MM.1S (cell line): ENCODE measurements at regions not wholly inside any gene's neighbourhood (a gene's known extent, or its start where the extent isn't known, plus 50 kb on each side); places are given as distances from the start of the nearest gene placed in this dataset.

Experiments
- DNase-seq: peaks from one replicate; pipeline ENCODE4 v3.0.0-alpha.2; 2015
- H2AFZ ChIP-seq: fragments of 300-600 bp; sonication (generic); 2 replicates; pipeline ENCODE4 v1.6.0; 2016; ENCODE audit warnings: antibody characterized with exemption, low read length
- H3F3A ChIP-seq: fragments of 300-600 bp; sonication (generic); 2 replicates; pipeline ENCODE4 v1.6.1; 2016; ENCODE audit warnings: mild to moderate bottlenecking, antibody characterized with exemption, low read length, moderate library complexity, mixed read lengths; ENCODE audit not compliant: insufficient read depth
- H3K27ac ChIP-seq: fragments of 300-600 bp; sonication (generic); 2 replicates; pipeline ENCODE4 v1.5.1; 2016; ENCODE audit warnings: mild to moderate bottlenecking, low read length
- H3K27me3 ChIP-seq: fragments of 300-600 bp; sonication (generic); replicated peaks from 2 replicates; pipeline ENCODE4 v1.6.0; 2016; ENCODE audit warnings: low read length; ENCODE audit not compliant: insufficient read depth
- H3K36me3 ChIP-seq: fragments of 300-600 bp; sonication (generic); replicated peaks from 2 replicates; pipeline ENCODE4 v1.6.1; 2016; ENCODE audit warnings: mild to moderate bottlenecking, low read length, mixed read lengths; ENCODE audit not compliant: insufficient read depth
- H3K4me1 ChIP-seq: fragments of 300-600 bp; sonication (generic); 2 replicates; pipeline ENCODE4 v1.6.1; 2016; ENCODE audit warnings: low read length, mixed read lengths
- H3K4me2 ChIP-seq: fragments of 300-600 bp; sonication (generic); 2 replicates; pipeline ENCODE4 v1.6.0; 2016; ENCODE audit warnings: low read depth, low read length
- H3K4me3 ChIP-seq: fragments of 300-600 bp; sonication (generic); 2 replicates; pipeline ENCODE4 v1.5.1; 2016; ENCODE audit warnings: low read length, mixed read lengths
- H3K79me2 ChIP-seq: fragments of 300-600 bp; sonication (generic); 2 replicates; pipeline ENCODE4 v1.6.1; 2016; ENCODE audit warnings: mixed run types, low read length, mixed read lengths
- H3K9ac ChIP-seq: fragments of 300-600 bp; sonication (generic); 2 replicates; pipeline ENCODE4 v1.6.1; 2016; ENCODE audit warnings: low read length, mixed read lengths
- H3K9me2 ChIP-seq: fragments of 300-600 bp; sonication (generic); replicated peaks from 2 replicates; pipeline ENCODE4 v1.6.1; 2016; ENCODE audit warnings: mild to moderate bottlenecking, low read length, mixed read lengths; ENCODE audit not compliant: insufficient read depth
- H3K9me3 ChIP-seq: fragments of 300-600 bp; sonication (generic); replicated peaks from 2 replicates; pipeline ENCODE4 v1.6.1; 2016; ENCODE audit warnings: mild to moderate bottlenecking, low read length, mixed read lengths; ENCODE audit not compliant: insufficient read depth
- H4K20me1 ChIP-seq: fragments of 300-600 bp; sonication (generic); 2 replicates; pipeline ENCODE4 v1.6.1; 2016; ENCODE audit warnings: mild to moderate bottlenecking, low read length, moderate library complexity, mixed read lengths; ENCODE audit not compliant: insufficient read depth
- EZH2 ChIP-seq: fragments of 300-600 bp; sonication (generic); optimal IDR thresholded peaks from 2 replicates; pipeline ENCODE3; 2017; ENCODE audit warnings: low read depth, mild to moderate bottlenecking, antibody characterized with exemption, low read length, mixed read lengths
- EZH2phosphoT487 ChIP-seq: fragments of 300-600 bp; sonication (generic); IDR thresholded peaks from 2 replicates; pipeline ENCODE4 v1.6.1; 2018; ENCODE audit warnings: antibody characterized with exemption, low read length
- TF ChIP-seq, protein P1 (sequence below): fragments of 300-600 bp; sonication (generic); IDR thresholded peaks from 2 replicates; pipeline ENCODE4 v1.5.1; 2016; ENCODE audit warnings: antibody characterized with exemption, low read length, mixed read lengths

DNA sequence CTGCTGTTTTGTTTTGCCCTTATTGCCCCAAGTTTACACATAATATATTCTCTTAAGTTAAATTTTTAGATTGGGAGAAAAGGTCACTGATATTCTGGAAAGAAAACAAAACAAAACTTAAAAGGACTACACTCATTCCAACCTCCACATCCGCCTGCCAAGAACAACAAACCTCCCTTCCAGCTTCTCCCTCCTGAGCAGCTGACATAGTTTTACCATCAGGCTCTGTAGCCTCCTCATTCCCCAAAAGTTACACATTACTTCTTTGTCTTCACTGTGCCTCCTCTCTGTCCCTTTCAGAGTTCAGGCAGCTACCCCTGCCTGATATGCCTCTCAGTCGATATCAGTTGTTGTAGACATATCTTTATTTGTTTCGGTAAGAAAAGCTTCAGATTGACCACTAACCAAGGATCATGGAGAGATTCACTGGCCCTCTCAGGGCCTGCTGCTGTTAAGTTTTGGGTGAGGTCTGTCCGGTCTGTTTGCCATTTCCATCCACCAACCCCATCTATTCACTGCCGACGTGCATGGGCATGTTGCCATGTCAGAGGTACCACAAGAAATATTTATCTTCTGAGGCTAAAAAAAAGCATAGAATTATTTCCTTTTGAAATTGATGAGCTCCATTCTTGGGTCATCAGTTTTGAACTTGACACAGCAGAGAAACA, 164.1 kb downstream of the GASK1B start:
- Histone ChIP-seq H3F3A (no peaks in the 10 kb centered on the region), H3K9me2 (no peaks in the 10 kb centered on the region), H3K4me1 (no peaks in the 10 kb centered on the region), H4K20me1 (no peaks in the 10 kb centered on the region), H3K4me3 (no peak overlapping the region), H3K9ac (no peak overlapping the region), H3K9me3 (no peaks in the 10 kb centered on the region), H3K4me2 (no peak overlapping the region), H3K79me2 (no peaks in the 10 kb centered on the region), H2AFZ (no peak overlapping the region), H3K36me3 (no peaks in the 10 kb centered on the region), H3K27ac (no peak overlapping the region), H3K27me3 (no peaks in the 10 kb centered on the region)
- TF ChIP-seq EZH2, result no peak
- no peak for TF ChIP-seq EZH2phosphoT487
- TF ChIP-seq, protein P1, sequence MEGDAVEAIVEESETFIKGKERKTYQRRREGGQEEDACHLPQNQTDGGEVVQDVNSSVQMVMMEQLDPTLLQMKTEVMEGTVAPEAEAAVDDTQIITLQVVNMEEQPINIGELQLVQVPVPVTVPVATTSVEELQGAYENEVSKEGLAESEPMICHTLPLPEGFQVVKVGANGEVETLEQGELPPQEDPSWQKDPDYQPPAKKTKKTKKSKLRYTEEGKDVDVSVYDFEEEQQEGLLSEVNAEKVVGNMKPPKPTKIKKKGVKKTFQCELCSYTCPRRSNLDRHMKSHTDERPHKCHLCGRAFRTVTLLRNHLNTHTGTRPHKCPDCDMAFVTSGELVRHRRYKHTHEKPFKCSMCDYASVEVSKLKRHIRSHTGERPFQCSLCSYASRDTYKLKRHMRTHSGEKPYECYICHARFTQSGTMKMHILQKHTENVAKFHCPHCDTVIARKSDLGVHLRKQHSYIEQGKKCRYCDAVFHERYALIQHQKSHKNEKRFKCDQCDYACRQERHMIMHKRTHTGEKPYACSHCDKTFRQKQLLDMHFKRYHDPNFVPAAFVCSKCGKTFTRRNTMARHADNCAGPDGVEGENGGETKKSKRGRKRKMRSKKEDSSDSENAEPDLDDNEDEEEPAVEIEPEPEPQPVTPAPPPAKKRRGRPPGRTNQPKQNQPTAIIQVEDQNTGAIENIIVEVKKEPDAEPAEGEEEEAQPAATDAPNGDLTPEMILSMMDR, result no peak
- no peak for DNase-seq

DNA sequence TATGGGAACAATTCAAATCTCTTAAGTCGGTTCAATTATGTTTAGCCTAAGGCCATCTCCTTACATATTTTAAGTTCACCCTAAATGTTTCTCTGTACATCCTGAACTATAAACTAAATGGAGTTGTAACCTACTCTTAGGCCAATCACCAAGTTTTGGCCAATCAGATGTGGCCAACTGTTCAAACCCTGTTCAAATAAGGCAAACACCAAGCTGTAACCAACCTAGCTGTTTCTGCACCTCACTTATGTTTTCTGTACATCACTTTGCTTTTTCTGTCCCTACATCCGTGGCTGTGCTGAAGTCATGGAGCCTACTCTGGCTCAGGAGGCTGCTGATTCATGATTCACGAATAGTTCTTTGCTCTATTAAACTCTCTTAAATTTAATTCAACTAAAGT, 165.3 kb downstream of the GASK1B start:
- no peak for DNase-seq
- no peak overlapping the region for H3K9ac ChIP-seq
- no peak overlapping the region for H3K4me2 ChIP-seq
- TF ChIP-seq, protein P1, result no peak
- TF ChIP-seq EZH2phosphoT487 (no peak), EZH2 (no peak)
- H3K27ac ChIP-seq, result no peak overlapping the region
- H3K9me3 ChIP-seq, result no peaks in the 10 kb centered on the region
- H3F3A ChIP-seq, result no peaks in the 10 kb centered on the region
- H2AFZ ChIP-seq, result no peak overlapping the region
- no peaks in the 10 kb centered on the region for H3K9me2 ChIP-seq
- no peaks in the 10 kb centered on the region for H3K79me2 ChIP-seq
- no peak overlapping the region for H3K4me3 ChIP-seq
- H4K20me1 ChIP-seq, result no peaks in the 10 kb centered on the region
- H3K36me3 ChIP-seq, result no peaks in the 10 kb centered on the region
- no peaks in the 10 kb centered on the region for H3K4me1 ChIP-seq
- H3K27me3 ChIP-seq, result no peaks in the 10 kb centered on the region

DNA sequence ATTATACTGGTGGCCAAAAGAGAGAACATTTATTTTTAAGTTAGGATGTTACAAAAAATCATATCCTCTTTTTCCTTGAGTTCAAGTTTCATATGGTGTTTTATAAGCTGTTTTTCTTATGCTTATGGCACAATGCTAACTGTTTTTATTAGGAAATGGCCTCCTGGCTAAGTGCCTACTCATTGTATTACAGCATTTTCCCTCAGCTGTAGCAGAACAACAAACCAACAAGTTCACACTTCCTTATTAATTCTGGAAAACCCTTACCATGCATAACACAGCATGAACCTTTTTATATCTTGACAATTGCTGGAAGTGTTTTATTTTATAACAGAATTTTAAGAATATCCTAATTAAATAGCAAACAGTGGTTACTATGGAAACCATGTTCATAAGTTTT, 165.8 kb downstream of the GASK1B start:
- Histone ChIP-seq H3K27ac (no peak overlapping the region), H2AFZ (no peak overlapping the region), H3F3A (no peaks in the 10 kb centered on the region), H3K4me3 (no peak overlapping the region), H3K36me3 (no peaks in the 10 kb centered on the region), H3K27me3 (no peaks in the 10 kb centered on the region), H3K4me2 (no peak overlapping the region), H4K20me1 (no peaks in the 10 kb centered on the region), H3K9me2 (no peaks in the 10 kb centered on the region), H3K4me1 (no peaks in the 10 kb centered on the region), H3K9ac (no peak overlapping the region), H3K9me3 (no peaks in the 10 kb centered on the region), H3K79me2 (no peaks in the 10 kb centered on the region)
- TF ChIP-seq, protein P1, result no peak
- no peak for TF ChIP-seq EZH2
- TF ChIP-seq EZH2phosphoT487, result no peak
- DNase-seq, result no peak
